WTC11 (cell line): ENCODE measurements at regions not wholly inside any gene's neighbourhood (a gene's known extent, or its start where the extent isn't known, plus 50 kb on each side); places are given as distances from the start of the nearest gene placed in this dataset.

Experiments
- CREB1 ChIP-seq: sonication (generic); formaldehyde crosslinking; IDR thresholded peaks from 2 replicates; pipeline ENCODE4 v1.8.0; 2023; ENCODE audit warnings: mild to moderate bottlenecking, missing genetic modification reagents
- ESRRA ChIP-seq: sonication (generic); formaldehyde crosslinking; IDR thresholded peaks from 2 replicates; pipeline ENCODE4 v1.8.1; 2022; ENCODE audit warnings: mild to moderate bottlenecking, missing genetic modification reagents, borderline replicate concordance
- ETV6 ChIP-seq: sonication (generic); formaldehyde crosslinking; IDR thresholded peaks from 2 replicates; pipeline ENCODE4 v1.8.1; 2022; ENCODE audit warnings: mild to moderate bottlenecking, missing genetic modification reagents
- JUN ChIP-seq: sonication (generic); formaldehyde crosslinking; IDR thresholded peaks from 2 replicates; pipeline ENCODE4 v1.8.0; 2023; ENCODE audit warnings: mild to moderate bottlenecking, missing genetic modification reagents
- MYBL2 ChIP-seq: sonication (generic); formaldehyde crosslinking; IDR thresholded peaks from 2 replicates; pipeline ENCODE4 v1.8.1; 2023; ENCODE audit warnings: mild to moderate bottlenecking, moderate library complexity, missing genetic modification reagents
- NR1H2 ChIP-seq: sonication (generic); formaldehyde crosslinking; IDR thresholded peaks from 2 replicates; pipeline ENCODE4 v1.9.0; 2021; ENCODE audit warnings: mild to moderate bottlenecking, moderate library complexity, missing genetic modification reagents
- NR2C2 ChIP-seq: sonication (generic); formaldehyde crosslinking; IDR thresholded peaks from 2 replicates; pipeline ENCODE4 v1.8.0; 2022; ENCODE audit warnings: mild to moderate bottlenecking, missing genetic modification reagents
- SP1 ChIP-seq: sonication (generic); formaldehyde crosslinking; conservative IDR thresholded peaks from 2 replicates; pipeline ENCODE4 v1.8.1; 2022; ENCODE audit warnings: missing genetic modification reagents
- TEAD4 ChIP-seq: sonication (generic); formaldehyde crosslinking; IDR thresholded peaks from 2 replicates; pipeline ENCODE4 v1.8.0; 2022; ENCODE audit warnings: mild to moderate bottlenecking, missing genetic modification reagents
- ZNF121 ChIP-seq: sonication (generic); formaldehyde crosslinking; IDR thresholded peaks from 2 replicates; pipeline ENCODE4 v1.8.0; 2023; ENCODE audit warnings: missing genetic modification reagents
- TF ChIP-seq, protein P1 (sequence below): sonication (generic); formaldehyde crosslinking; IDR thresholded peaks from 2 replicates; pipeline ENCODE4 v1.8.0; 2022; ENCODE audit warnings: mild to moderate bottlenecking, missing genetic modification reagents
- TF ChIP-seq, protein P2 (sequence below): sonication (generic); formaldehyde crosslinking; IDR thresholded peaks from 2 replicates; pipeline ENCODE4 v1.8.1; 2022; ENCODE audit warnings: low read depth, missing genetic modification reagents, borderline replicate concordance
- TF ChIP-seq, protein P3 (sequence below): sonication (generic); formaldehyde crosslinking; IDR thresholded peaks from 2 replicates; pipeline ENCODE4 v1.8.0; 2022; ENCODE audit warnings: mild to moderate bottlenecking, missing genetic modification reagents
- TF ChIP-seq, protein P4 (sequence below): fragments of 200-600 bp; IDR thresholded peaks from 2 replicates; pipeline ENCODE4 v1.8.0; 2022; ENCODE audit warnings: antibody characterized with exemption

DNA sequence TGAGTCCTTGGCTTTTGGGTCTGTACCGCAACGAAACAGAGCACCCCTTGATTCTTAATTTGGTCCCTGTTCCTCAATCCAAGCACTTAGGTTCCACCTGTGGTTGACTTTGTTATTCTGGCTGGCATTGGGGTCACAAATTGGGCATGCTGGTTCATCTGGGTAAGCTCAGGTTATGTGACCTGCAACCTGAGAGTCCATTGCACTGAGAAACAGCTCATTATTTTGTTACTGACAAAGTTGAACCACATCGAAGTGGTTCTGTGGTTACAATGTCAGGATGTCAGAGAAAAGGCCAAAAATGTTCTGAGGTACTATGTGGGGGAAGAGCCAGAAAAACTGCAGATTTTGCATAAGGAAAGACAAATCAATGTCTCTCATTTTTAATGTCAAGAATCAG, 74.2 kb downstream of the ZNF621 start:
- TF ChIP-seq, protein P1, sequence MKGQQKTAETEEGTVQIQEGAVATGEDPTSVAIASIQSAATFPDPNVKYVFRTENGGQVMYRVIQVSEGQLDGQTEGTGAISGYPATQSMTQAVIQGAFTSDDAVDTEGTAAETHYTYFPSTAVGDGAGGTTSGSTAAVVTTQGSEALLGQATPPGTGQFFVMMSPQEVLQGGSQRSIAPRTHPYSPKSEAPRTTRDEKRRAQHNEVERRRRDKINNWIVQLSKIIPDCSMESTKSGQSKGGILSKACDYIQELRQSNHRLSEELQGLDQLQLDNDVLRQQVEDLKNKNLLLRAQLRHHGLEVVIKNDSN (CRISPR knock-in tag), result no peak
- TF ChIP-seq NR1H2 (CRISPR knock-in tag) (no peak), ZNF121 (CRISPR knock-in tag) (no peak), CREB1 (no peak), NR2C2 (no peak), ETV6 (no peak), ESRRA (CRISPR knock-in tag) (no peak), MYBL2 (CRISPR knock-in tag) (no peak), SP1 (CRISPR knock-in tag) (no peak), JUN (no peak), TEAD4 (CRISPR knock-in tag) (no peak)
- TF ChIP-seq, protein P2, sequence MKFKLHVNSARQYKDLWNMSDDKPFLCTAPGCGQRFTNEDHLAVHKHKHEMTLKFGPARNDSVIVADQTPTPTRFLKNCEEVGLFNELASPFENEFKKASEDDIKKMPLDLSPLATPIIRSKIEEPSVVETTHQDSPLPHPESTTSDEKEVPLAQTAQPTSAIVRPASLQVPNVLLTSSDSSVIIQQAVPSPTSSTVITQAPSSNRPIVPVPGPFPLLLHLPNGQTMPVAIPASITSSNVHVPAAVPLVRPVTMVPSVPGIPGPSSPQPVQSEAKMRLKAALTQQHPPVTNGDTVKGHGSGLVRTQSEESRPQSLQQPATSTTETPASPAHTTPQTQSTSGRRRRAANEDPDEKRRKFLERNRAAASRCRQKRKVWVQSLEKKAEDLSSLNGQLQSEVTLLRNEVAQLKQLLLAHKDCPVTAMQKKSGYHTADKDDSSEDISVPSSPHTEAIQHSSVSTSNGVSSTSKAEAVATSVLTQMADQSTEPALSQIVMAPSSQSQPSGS (CRISPR knock-in tag), result no peak
- TF ChIP-seq, protein P3, sequence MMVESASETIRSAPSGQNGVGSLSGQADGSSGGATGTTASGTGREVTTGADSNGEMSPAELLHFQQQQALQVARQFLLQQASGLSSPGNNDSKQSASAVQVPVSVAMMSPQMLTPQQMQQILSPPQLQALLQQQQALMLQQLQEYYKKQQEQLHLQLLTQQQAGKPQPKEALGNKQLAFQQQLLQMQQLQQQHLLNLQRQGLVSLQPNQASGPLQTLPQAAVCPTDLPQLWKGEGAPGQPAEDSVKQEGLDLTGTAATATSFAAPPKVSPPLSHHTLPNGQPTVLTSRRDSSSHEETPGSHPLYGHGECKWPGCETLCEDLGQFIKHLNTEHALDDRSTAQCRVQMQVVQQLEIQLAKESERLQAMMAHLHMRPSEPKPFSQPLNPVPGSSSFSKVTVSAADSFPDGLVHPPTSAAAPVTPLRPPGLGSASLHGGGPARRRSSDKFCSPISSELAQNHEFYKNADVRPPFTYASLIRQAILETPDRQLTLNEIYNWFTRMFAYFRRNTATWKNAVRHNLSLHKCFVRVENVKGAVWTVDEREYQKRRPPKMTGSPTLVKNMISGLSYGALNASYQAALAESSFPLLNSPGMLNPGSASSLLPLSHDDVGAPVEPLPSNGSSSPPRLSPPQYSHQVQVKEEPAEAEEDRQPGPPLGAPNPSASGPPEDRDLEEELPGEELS (CRISPR knock-in tag), result no peak
- TF ChIP-seq, protein P4, sequence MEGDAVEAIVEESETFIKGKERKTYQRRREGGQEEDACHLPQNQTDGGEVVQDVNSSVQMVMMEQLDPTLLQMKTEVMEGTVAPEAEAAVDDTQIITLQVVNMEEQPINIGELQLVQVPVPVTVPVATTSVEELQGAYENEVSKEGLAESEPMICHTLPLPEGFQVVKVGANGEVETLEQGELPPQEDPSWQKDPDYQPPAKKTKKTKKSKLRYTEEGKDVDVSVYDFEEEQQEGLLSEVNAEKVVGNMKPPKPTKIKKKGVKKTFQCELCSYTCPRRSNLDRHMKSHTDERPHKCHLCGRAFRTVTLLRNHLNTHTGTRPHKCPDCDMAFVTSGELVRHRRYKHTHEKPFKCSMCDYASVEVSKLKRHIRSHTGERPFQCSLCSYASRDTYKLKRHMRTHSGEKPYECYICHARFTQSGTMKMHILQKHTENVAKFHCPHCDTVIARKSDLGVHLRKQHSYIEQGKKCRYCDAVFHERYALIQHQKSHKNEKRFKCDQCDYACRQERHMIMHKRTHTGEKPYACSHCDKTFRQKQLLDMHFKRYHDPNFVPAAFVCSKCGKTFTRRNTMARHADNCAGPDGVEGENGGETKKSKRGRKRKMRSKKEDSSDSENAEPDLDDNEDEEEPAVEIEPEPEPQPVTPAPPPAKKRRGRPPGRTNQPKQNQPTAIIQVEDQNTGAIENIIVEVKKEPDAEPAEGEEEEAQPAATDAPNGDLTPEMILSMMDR, result no peak
